Loucy (cell line): ENCODE measurements at regions not wholly inside any gene's neighbourhood (a gene's known extent, or its start where the extent isn't known, plus 50 kb on each side); places are given as distances from the start of the nearest gene placed in this dataset.

Experiments used
- CTCF ChIP-seq: fragments of 200-600 bp; sonication (generic); conservative IDR thresholded peaks from 2 replicates; pipeline ENCODE4 v1.5.1; 2014; ENCODE audit warnings: mild to moderate bottlenecking, antibody characterized with exemption, low read length
- EZH2phosphoT487 ChIP-seq: fragments of 200-600 bp; IDR thresholded peaks from 2 replicates; pipeline ENCODE4 v1.6.1; 2018; ENCODE audit warnings: antibody characterized with exemption, mild to moderate bottlenecking, moderate library complexity, borderline replicate concordance

GRCh38 chr1:191818198-191818597 is 340.1 kb upstream of the RGS18 start:
- TF ChIP-seq CTCF (no peak), EZH2phosphoT487 (no peak)
